MM.1S (cell line): ENCODE measurements at regions not wholly inside any gene's neighbourhood (a gene's known extent, or its start where the extent isn't known, plus 50 kb on each side); places are given as distances from the start of the nearest gene placed in this dataset.

ENCODE experiments used
- CTCF ChIP-seq: fragments of 300-600 bp; sonication (generic); IDR thresholded peaks from 2 replicates; pipeline ENCODE4 v1.5.1; 2016; ENCODE audit warnings: antibody characterized with exemption, low read length, mixed read lengths
- EZH2phosphoT487 ChIP-seq: fragments of 300-600 bp; sonication (generic); IDR thresholded peaks from 2 replicates; pipeline ENCODE4 v1.6.1; 2018; ENCODE audit warnings: antibody characterized with exemption, low read length

- no peak for TF ChIP-seq EZH2phosphoT487
- no peak for TF ChIP-seq CTCF
Measured at GRCh38 chr17:22669721-22670120, 977.4 kb downstream of the KCNJ18 start.
